H1 (cell line): ENCODE measurements at regions not wholly inside any gene's neighbourhood (a gene's known extent, or its start where the extent isn't known, plus 50 kb on each side); places are given as distances from the start of the nearest gene placed in this dataset.

Experiments used
- CTCF ChIA-PET: fragments of 300-600 bp; sonication (Branson Sonifier 250); formaldehyde crosslinking; loops from one replicate; lab custom pipeline; 2021; ENCODE audit not compliant: partially characterized antibody; lab: Charles Lee
- POLR2A ChIA-PET: fragments of 300-600 bp; sonication (Branson Sonifier 250); formaldehyde crosslinking; loops from one replicate; lab custom pipeline; 2021; ENCODE audit warnings: inconsistent platforms; ENCODE audit not compliant: partially characterized antibody; lab: Charles Lee
- DNase-seq, 2 experiments: peaks; one replicate each; pipeline versions ENCODE4 v3.0.0 to v3.0.0-alpha.2; 2010 to 2022; ENCODE audit warnings: low spot score in 2 of 2, low read depth in 1 of 2, mixed read lengths in 1 of 2
- FAIRE-seq: peaks from 2 replicates; lab custom pipeline; 2011; peaks lifted over from hg19 to GRCh38; lab: Jason Lieb, UNC
- H2AFZ ChIP-seq: 2 replicates; pipeline ENCODE4 v1.8.1; 2012; ENCODE audit warnings: low read length, inconsistent platforms
- H2AK5ac ChIP-seq: 2 replicates; pipeline ENCODE4 v1.6.1; 2013; ENCODE audit warnings: low read depth, low read length
- H2BK120ac ChIP-seq: replicated peaks from 2 replicates; pipeline ENCODE3; 2013; ENCODE audit warnings: low read depth, low read length, inconsistent platforms
- H2BK12ac ChIP-seq: 2 replicates; pipeline ENCODE4 v1.6.1; 2013; ENCODE audit warnings: low read depth, low read length
- H2BK15ac ChIP-seq: 2 replicates; pipeline ENCODE4 v1.6.1; 2013; ENCODE audit warnings: low read length
- H2BK20ac ChIP-seq: 2 replicates; pipeline ENCODE4 v1.6.1; 2013; ENCODE audit warnings: low read length
- H2BK5ac ChIP-seq: 2 replicates; pipeline ENCODE4 v1.6.1; 2013; ENCODE audit warnings: low read depth, low read length
- H3K14ac ChIP-seq: 2 replicates; pipeline ENCODE4 v1.6.1; 2013; ENCODE audit warnings: inconsistent platforms; ENCODE audit not compliant: insufficient read length
- H3K18ac ChIP-seq: 2 replicates; pipeline ENCODE4 v1.6.1; 2013; ENCODE audit warnings: low read length; ENCODE audit errors: extremely low read depth
- H3K23ac ChIP-seq: 2 replicates; pipeline ENCODE4 v1.6.1; 2013; ENCODE audit warnings: inconsistent platforms; ENCODE audit not compliant: insufficient read length
- H3K23me2 ChIP-seq: 2 replicates; pipeline ENCODE4 v1.6.1; 2013; ENCODE audit warnings: low read depth, low read length
- H3K27ac ChIP-seq: 2 replicates; pipeline ENCODE4 v1.6.1; 2011; ENCODE audit warnings: low read depth, low read length, inconsistent platforms
- H3K27me3 ChIP-seq, 4 experiments: replicated peaks in 1 of 4; 1 replicate in 1 of 4; 2 replicates in 3 of 4; pipeline versions ENCODE4 v1.6.1 to v1.8.1; 2011 to 2013; ENCODE audit warnings: low read length in 3 of 4, mild to moderate bottlenecking in 3 of 4, inconsistent platforms in 2 of 4, mixed read lengths in 2 of 4, moderate library complexity in 1 of 4; ENCODE audit not compliant: control insufficient read depth in 3 of 4, insufficient read depth in 3 of 4; ENCODE audit errors: extremely low read depth in 1 of 4
- H3K36me3 ChIP-seq, 4 experiments: 2 replicates each; pipeline versions ENCODE4 v1.6.1 to v1.8.1; 2011 to 2013; ENCODE audit warnings: mild to moderate bottlenecking in 4 of 4, low read length in 3 of 4, moderate library complexity in 2 of 4, control low read depth in 1 of 4, inconsistent platforms in 1 of 4; ENCODE audit not compliant: insufficient read depth in 4 of 4, control insufficient read depth in 2 of 4
- H3K4ac ChIP-seq: replicated peaks from 2 replicates; pipeline ENCODE3; 2013; ENCODE audit warnings: low read length, low read depth, mixed read lengths, inconsistent platforms; ENCODE audit not compliant: insufficient read length
- H3K4me1 ChIP-seq, 4 experiments: replicated peaks in 1 of 4; 1 replicate in 1 of 4; 2 replicates in 3 of 4; pipeline versions ENCODE4 v1.6.1 to v1.8.1; 2011 to 2013; ENCODE audit warnings: low read length in 3 of 4, inconsistent platforms in 2 of 4, mixed read lengths in 1 of 4; ENCODE audit not compliant: insufficient read depth in 4 of 4, control insufficient read depth in 3 of 4
- H3K4me2 ChIP-seq, 2 experiments: 2 replicates each; pipeline versions ENCODE4 v1.6.1 to v1.8.1; 2011 to 2013; ENCODE audit warnings: low read depth in 2 of 2, low read length in 2 of 2, control low read depth in 1 of 2, inconsistent platforms in 1 of 2, mild to moderate bottlenecking in 1 of 2; ENCODE audit not compliant: insufficient read depth in 1 of 2
- H3K4me3 ChIP-seq, 4 experiments: fragments of 200-600, 300-600 bp in 1 of 4; sonication (generic), shearing (Covaris generic), sonication (Bioruptor Twin) in 1 of 4; 2 replicates each; pipeline versions ENCODE4 v1.5.1 to v1.8.1; 2011 to 2016; ENCODE audit warnings: low read length in 4 of 4, low read depth in 3 of 4, control low read depth in 2 of 4, inconsistent platforms in 2 of 4, mild to moderate bottlenecking in 2 of 4, mixed read lengths in 1 of 4, moderate library complexity in 1 of 4; ENCODE audit not compliant: insufficient read depth in 2 of 4; ENCODE audit errors: extremely low read depth in 1 of 4
- H3K56ac ChIP-seq: replicated peaks from 2 replicates; pipeline ENCODE3; 2013; ENCODE audit warnings: low read depth, mild to moderate bottlenecking, mixed read lengths, low read length, inconsistent platforms; ENCODE audit not compliant: insufficient read length
- H3K79me1 ChIP-seq: 2 replicates; pipeline ENCODE4 v1.6.1; 2013; ENCODE audit warnings: low read depth, low read length, control low read depth
- H3K79me2 ChIP-seq, 2 experiments: 2 replicates each; pipeline versions ENCODE4 v1.6.1 to v1.8.1; 2012 to 2013; ENCODE audit warnings: low read length in 2 of 2, mild to moderate bottlenecking in 2 of 2, inconsistent platforms in 1 of 2; ENCODE audit not compliant: insufficient read depth in 2 of 2, control insufficient read depth in 1 of 2
- H3K9ac ChIP-seq, 4 experiments: replicated peaks in 1 of 4; 1 replicate in 1 of 4; 2 replicates in 3 of 4; pipeline versions ENCODE4 v1.6.1 to v1.8.1; 2011 to 2013; ENCODE audit warnings: low read depth in 3 of 4, low read length in 3 of 4, control low read depth in 2 of 4, mild to moderate bottlenecking in 2 of 4, moderate library complexity in 2 of 4, inconsistent platforms in 1 of 4; ENCODE audit errors: extremely low read depth in 1 of 4
- H3K9me3 ChIP-seq, 2 experiments: 2 replicates each; pipeline versions ENCODE4 v1.6.1 to v1.8.1; 2012 to 2013; ENCODE audit warnings: mild to moderate bottlenecking in 2 of 2, moderate library complexity in 2 of 2, control low read depth in 1 of 2, inconsistent platforms in 1 of 2, low read depth in 1 of 2, low read length in 1 of 2, mixed read lengths in 1 of 2; ENCODE audit not compliant: insufficient read depth in 2 of 2
- H4K20me1 ChIP-seq, 2 experiments: replicated peaks in 1 of 2; 2 replicates each; pipeline versions ENCODE3 to v1.8.1; 2011 to 2013; ENCODE audit warnings: inconsistent platforms in 2 of 2, low read length in 2 of 2, mild to moderate bottlenecking in 1 of 2; ENCODE audit not compliant: insufficient read depth in 2 of 2, control insufficient read depth in 1 of 2
- H4K5ac ChIP-seq: 2 replicates; pipeline ENCODE4 v1.6.1; 2013; ENCODE audit warnings: low read length, low read depth, mixed read lengths, inconsistent platforms; ENCODE audit not compliant: insufficient read length
- H4K8ac ChIP-seq: 2 replicates; pipeline ENCODE4 v1.8.0; 2013; ENCODE audit warnings: mild to moderate bottlenecking, moderate library complexity, low read length, inconsistent platforms; ENCODE audit not compliant: insufficient read depth; ENCODE audit errors: extremely low read depth
- H4K91ac ChIP-seq: replicated peaks from 2 replicates; pipeline ENCODE3; 2013; ENCODE audit warnings: low read length, mixed read lengths, inconsistent platforms; ENCODE audit not compliant: insufficient read length
- RXRA ChIP-seq: IDR thresholded peaks from 2 replicates; pipeline ENCODE4 v1.6.1; 2011; ENCODE audit warnings: low read depth, mild to moderate bottlenecking, low read length, moderate library complexity; ENCODE audit not compliant: insufficient read depth
- SAP30 ChIP-seq: fragments of 300-600 bp; sonication (generic); IDR thresholded peaks from 2 replicates; pipeline ENCODE4 v1.7.1; 2012; ENCODE audit warnings: low read length, moderate library complexity, mild to moderate bottlenecking, inconsistent platforms; ENCODE audit not compliant: insufficient read depth, insufficient replicate concordance
- SP4 ChIP-seq: IDR thresholded peaks from 2 replicates; pipeline ENCODE4 v1.6.1; 2012; ENCODE audit warnings: low read length, inconsistent platforms
- TBP ChIP-seq: IDR thresholded peaks from 2 replicates; pipeline ENCODE4 v1.6.1; 2011; ENCODE audit warnings: low read depth, low read length, improper control_type of control experiment
- TCF12 ChIP-seq: IDR thresholded peaks from 2 replicates; pipeline ENCODE4 v1.6.1; 2011; ENCODE audit warnings: low read depth, mild to moderate bottlenecking, low read length
- WGBS, 2 experiments: shearing (Covaris generic) in 1 of 2; methylation state at CpG; one replicate each; pipeline versions ENCODE4 v1.1.6 to v1.1.7; 2013 to 2015; ENCODE audit warnings: low lambda C conversion rate in 2 of 2, mixed read lengths in 2 of 2, inconsistent platforms in 1 of 2, low coverage in 1 of 2, missing lambda C conversion rate in 1 of 2; ENCODE audit not compliant: insufficient replicate concordance in 2 of 2, insufficient coverage in 1 of 2, insufficient read length in 1 of 2; ENCODE audit errors: extremely low coverage in 1 of 2, missing lambda C conversion rate in 1 of 2; 5-methylcytosine and 5-hydroxymethylcytosine counted together

- no peaks in the 10 kb centered on the region for H3K36me3 ChIP-seq
- no peak overlapping the region for H2AK5ac ChIP-seq
- POLR2A ChIA-PET: no interaction called here
- FAIRE-seq (no peak), DNase-seq (no peak)
- H3K9ac ChIP-seq: no peak overlapping the region
- no peaks in the 10 kb centered on the region for H3K9me3 ChIP-seq
- no peaks in the 10 kb centered on the region; a peak in 1 of 7 replicates for H3K27me3 ChIP-seq
- WGBS, 2 experiments: 89% methylated on average over 2 of the region's 2 CpGs; no CpG with 5 or more reads in 1 of the 2 experiments
- H2AFZ ChIP-seq: no peak overlapping the region
- H3K4me3 ChIP-seq: no peak overlapping the region
- H2BK120ac ChIP-seq: no peak overlapping the region
- CTCF ChIA-PET: interaction anchor here (0.7 kb wide), 1 partner anchor 356 kb away, joined by 3 read pairs; no protein-coding TSS in a partner anchor
- no peak overlapping the region for H3K56ac ChIP-seq
- H3K4me2 ChIP-seq: no peak overlapping the region
- no peak overlapping the region for H2BK5ac ChIP-seq
- H2BK12ac ChIP-seq: no peak overlapping the region
- no peak overlapping the region for H3K4ac ChIP-seq
- no peak overlapping the region for H4K8ac ChIP-seq
- H3K79me1 ChIP-seq: no peaks in the 10 kb centered on the region
- H2BK20ac ChIP-seq: no peak overlapping the region
- no peaks in the 10 kb centered on the region for H3K23me2 ChIP-seq
- H3K4me1 ChIP-seq: peaks cover 0 to 6% (median 2%) of the 10 kb centered on the region in 4 experiments; a peak in 2 of 7 replicates
- H4K20me1 ChIP-seq: no peaks in the 10 kb centered on the region
- no peaks in the 10 kb centered on the region for H3K79me2 ChIP-seq
- H4K91ac ChIP-seq: no peak overlapping the region
- no peak overlapping the region for H3K27ac ChIP-seq
- H4K5ac ChIP-seq: no peak overlapping the region
- H3K18ac ChIP-seq: no peak overlapping the region
- no peak overlapping the region for H3K14ac ChIP-seq
- H3K23ac ChIP-seq: no peak overlapping the region
- TF ChIP-seq RXRA (no peak), SP4 (no peak), TCF12 (no peak), SAP30 (no peak), TBP (no peak)
- no peak overlapping the region for H2BK15ac ChIP-seq
These were observed 913.5 kb downstream of the VRK1 start for GRCh38 chr14:97710726-97711125.
